ENCODE measurements at regions not wholly inside any gene's neighbourhood (a gene's known extent, or its start where the extent isn't known, plus 50 kb on each side); places are given as distances from the start of the nearest gene placed in this dataset.

GRCh38 chr10:3901370-3901769 is 116.4 kb upstream of the KLF6 start:
- Histone ChIP-seq H3K4me3 (replicated peaks in 1 of 3; ENCODE audit: insufficient read depth in 1 of 3, low read depth in 1 of 3, low read length in 3 of 3) (no peak overlapping the region), H3K4me1 (ENCODE audit: control insufficient read depth, extremely low read depth, insufficient read depth, low read length) (peaks cover 11% of the 10 kb centered on the region), H3K27me3 (ENCODE audit: control insufficient read depth in 2 of 2, insufficient read depth in 2 of 2, low read length in 2 of 2) (no peaks in the 10 kb centered on the region), H3K27ac (ENCODE audit: insufficient read depth, low read depth, low read length) (no peak overlapping the region), H3K9me1 (replicated peaks; ENCODE audit: control insufficient read depth, extremely low read depth, insufficient read depth, low read length) (no peaks in the 10 kb centered on the region), H3K79me2 (ENCODE audit: control insufficient read depth, insufficient read depth, low read length) (no peaks in the 10 kb centered on the region), H3K36me3 (ENCODE audit: control insufficient read depth in 2 of 2, extremely low read depth in 1 of 2, insufficient read depth in 2 of 2, low read length in 2 of 2) (no peaks in the 10 kb centered on the region), H4K20me1 (replicated peaks; ENCODE audit: control insufficient read depth, extremely low read depth, insufficient read depth, low read length) (no peaks in the 10 kb centered on the region), H3K9ac (replicated peaks; ENCODE audit: extremely low read depth, insufficient read depth, low read length) (no peak overlapping the region), H3K4me2 (ENCODE audit: insufficient read depth, low read length) (no peak overlapping the region), H3K9me3 (replicated peaks; ENCODE audit: control insufficient read depth, insufficient read depth, low read length) (no peaks in the 10 kb centered on the region), H2AFZ (ENCODE audit: low read depth, low read length) (no peak overlapping the region)
- FAIRE-seq (no peak), DNase-seq (ENCODE audit: low read depth, low spot score) (no peak)
- TF ChIP-seq MAX (IDR thresholded peaks at IDR 0.05; ENCODE audit: insufficient read depth, insufficient read length) (no peak), GATA2 (IDR thresholded peaks at IDR 0.05; ENCODE audit: insufficient read depth, insufficient read length, low read depth, low read length) (no peak), POLR2A (IDR thresholded peaks at IDR 0.05; ENCODE audit: low read depth, low read length) (no peak), MYC (IDR thresholded peaks at IDR 0.05; ENCODE audit: low read depth, low read length) (no peak), POLR2AphosphoS5 (IDR thresholded peaks at IDR 0.05; ENCODE audit: insufficient read depth, low read depth, low read length) (no peak), EZH2 (IDR thresholded peaks at IDR 0.05; ENCODE audit: borderline replicate concordance, low read depth, low read length, severe bottlenecking) (no peak), JUN (IDR thresholded peaks at IDR 0.05; ENCODE audit: borderline replicate concordance, insufficient read depth, insufficient read length, low read depth) (no peak), FOS (IDR thresholded peaks at IDR 0.05; ENCODE audit: borderline replicate concordance, insufficient read depth, low read length) (no peak)
- TF ChIP-seq, protein P1, sequence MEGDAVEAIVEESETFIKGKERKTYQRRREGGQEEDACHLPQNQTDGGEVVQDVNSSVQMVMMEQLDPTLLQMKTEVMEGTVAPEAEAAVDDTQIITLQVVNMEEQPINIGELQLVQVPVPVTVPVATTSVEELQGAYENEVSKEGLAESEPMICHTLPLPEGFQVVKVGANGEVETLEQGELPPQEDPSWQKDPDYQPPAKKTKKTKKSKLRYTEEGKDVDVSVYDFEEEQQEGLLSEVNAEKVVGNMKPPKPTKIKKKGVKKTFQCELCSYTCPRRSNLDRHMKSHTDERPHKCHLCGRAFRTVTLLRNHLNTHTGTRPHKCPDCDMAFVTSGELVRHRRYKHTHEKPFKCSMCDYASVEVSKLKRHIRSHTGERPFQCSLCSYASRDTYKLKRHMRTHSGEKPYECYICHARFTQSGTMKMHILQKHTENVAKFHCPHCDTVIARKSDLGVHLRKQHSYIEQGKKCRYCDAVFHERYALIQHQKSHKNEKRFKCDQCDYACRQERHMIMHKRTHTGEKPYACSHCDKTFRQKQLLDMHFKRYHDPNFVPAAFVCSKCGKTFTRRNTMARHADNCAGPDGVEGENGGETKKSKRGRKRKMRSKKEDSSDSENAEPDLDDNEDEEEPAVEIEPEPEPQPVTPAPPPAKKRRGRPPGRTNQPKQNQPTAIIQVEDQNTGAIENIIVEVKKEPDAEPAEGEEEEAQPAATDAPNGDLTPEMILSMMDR (IDR thresholded peaks at IDR 0.05; ENCODE audit: extremely low read depth in 1 of 2, insufficient read depth in 1 of 2, low read depth in 1 of 2, low read length in 2 of 2) = no peak
- ChIA-PET CTCF (no interaction called here), POLR2A (no interaction called here)
- dilution Hi-C loops (cut with MboI; ENCODE audit: extremely low pct_ligation_motif_present, low sequenced_read_pairs) (no loop called here), intact Hi-C loops (cut with micrococcal nuclease) (no loop called here)
- BruUV-seq (replicated peaks) = no TSS peak
